Neural cell (in vitro differentiated cells): ENCODE measurements at regions not wholly inside any gene's neighbourhood (a gene's known extent, or its start where the extent isn't known, plus 50 kb on each side); places are given as distances from the start of the nearest gene placed in this dataset.
"Not testable (repeated sequence)": the region's sequence is repeated elsewhere in the genome, so short reads cannot be mapped to it uniquely, and the experiment has no call there.

Source experiments
- H2AFZ ChIP-seq: fragments of 200-600, 300-800 bp; sonication (generic), shearing (Covaris generic); 2 replicates; pipeline ENCODE4 v1.6.0; 2014; ENCODE audit warnings: low read depth, mild to moderate bottlenecking, antibody characterized with exemption, low read length, moderate library complexity
- H3F3A ChIP-seq: fragments of 200-600 bp; shearing (Covaris generic); 2 replicates; pipeline ENCODE4 v1.6.1; 2016; ENCODE audit warnings: mild to moderate bottlenecking, moderate library complexity, mixed read lengths, antibody characterized with exemption, low read length; ENCODE audit not compliant: insufficient read depth, poor library complexity, severe bottlenecking
- H3K27ac ChIP-seq: fragments of 200-600, 300-800 bp; sonication (generic), shearing (Covaris generic); 2 replicates; pipeline ENCODE4 v1.5.1; 2014; ENCODE audit warnings: mild to moderate bottlenecking, low read length, moderate library complexity
- H3K27me3 ChIP-seq: fragments of 300-800, 200-600 bp; sonication (generic), shearing (Covaris generic); 2 replicates; pipeline ENCODE4 v1.6.0; 2014; ENCODE audit warnings: mild to moderate bottlenecking, low read depth, low read length, moderate library complexity; ENCODE audit not compliant: insufficient read depth
- H3K36me3 ChIP-seq: fragments of 300-800, 200-600 bp; sonication (generic), shearing (Covaris generic); 2 replicates; pipeline ENCODE4 v1.5.1; 2014; ENCODE audit warnings: mild to moderate bottlenecking, antibody characterized with exemption, low read length, moderate library complexity; ENCODE audit not compliant: insufficient read depth
- H3K4me2 ChIP-seq: fragments of 300-800, 200-600 bp; sonication (generic), shearing (Covaris generic); 2 replicates; pipeline ENCODE4 v1.6.0; 2014; ENCODE audit warnings: mild to moderate bottlenecking, low read length
- H3K4me3 ChIP-seq: fragments of 300-800, 200-600 bp; sonication (generic), shearing (Covaris generic); 2 replicates; pipeline ENCODE4 v1.5.1; 2014; ENCODE audit warnings: mild to moderate bottlenecking, low read length, moderate library complexity
- H3K79me2 ChIP-seq: fragments of 200-600 bp; shearing (Covaris generic); replicated peaks from 2 replicates; pipeline ENCODE4 v1.6.0; 2014; ENCODE audit warnings: mild to moderate bottlenecking, low read length, moderate library complexity; ENCODE audit not compliant: insufficient read depth
- H3K9ac ChIP-seq: fragments of 300-800, 200-600 bp; sonication (generic), shearing (Covaris generic); 2 replicates; pipeline ENCODE4 v1.6.1; 2016; ENCODE audit warnings: mild to moderate bottlenecking, low read length, mixed read lengths
- H3K9me2 ChIP-seq: fragments of 200-600 bp; shearing (Covaris generic); 2 replicates; pipeline ENCODE4 v1.6.1; 2016; ENCODE audit warnings: mild to moderate bottlenecking, low read length, mixed read lengths; ENCODE audit not compliant: insufficient read depth
- H3K9me3 ChIP-seq: fragments of 200-600, 300-800 bp; sonication (generic), shearing (Covaris generic); 2 replicates; pipeline ENCODE4 v1.6.1; 2016; ENCODE audit warnings: mild to moderate bottlenecking, mixed run types, low read length, moderate library complexity, mixed read lengths
- H4K20me1 ChIP-seq: fragments of 200-600 bp; shearing (Covaris generic); 2 replicates; pipeline ENCODE4 v1.6.1; 2016; ENCODE audit warnings: mild to moderate bottlenecking, mixed run types; ENCODE audit not compliant: insufficient read depth
- CTCF ChIP-seq: fragments of 450-650 bp; IDR thresholded peaks from 2 replicates; pipeline ENCODE4 v1.5.1; 2014; ENCODE audit warnings: antibody characterized with exemption, mild to moderate bottlenecking, moderate library complexity; ENCODE audit not compliant: poor library complexity, severe bottlenecking
- EP300 ChIP-seq: fragments of 450-650 bp; conservative IDR thresholded peaks from 2 replicates; pipeline ENCODE4 v1.6.1; 2014; ENCODE audit warnings: antibody characterized with exemption, mild to moderate bottlenecking, moderate library complexity; ENCODE audit not compliant: poor library complexity, severe bottlenecking
- EZH2 ChIP-seq: fragments of 200-600, 300-800 bp; shearing (Covaris generic), sonication (generic); IDR thresholded peaks from 2 replicates; pipeline ENCODE4 v1.6.1; 2014; ENCODE audit warnings: antibody characterized with exemption, low read length, borderline replicate concordance, mild to moderate bottlenecking; ENCODE audit not compliant: insufficient read depth, poor library complexity, severe bottlenecking
- RAD21 ChIP-seq: fragments of 450-650 bp; conservative IDR thresholded peaks from 2 replicates; pipeline ENCODE4 v1.6.1; 2014; ENCODE audit warnings: antibody characterized with exemption, mild to moderate bottlenecking, moderate library complexity
- REST ChIP-seq: IDR thresholded peaks from 2 replicates; pipeline ENCODE4 v1.6.1; 2012; ENCODE audit warnings: borderline replicate concordance
- SMC3 ChIP-seq: fragments of 450-650 bp; conservative IDR thresholded peaks from 2 replicates; pipeline ENCODE4 v1.6.1; 2014; ENCODE audit warnings: antibody characterized with exemption, mild to moderate bottlenecking, moderate library complexity; ENCODE audit not compliant: poor library complexity
- TAF1 ChIP-seq: IDR thresholded peaks from 2 replicates; pipeline ENCODE4 v1.6.1; 2012; ENCODE audit warnings: low read depth

GRCh38 chr2:39492716-39493115 lies 55.6 kb upstream of the MAP4K3 start:
- Histone ChIP-seq H3K36me3 (no peaks in the 10 kb centered on the region), H3K4me2 (no peak overlapping the region), H3K27me3 (no peaks in the 10 kb centered on the region), H3K79me2 (no peaks in the 10 kb centered on the region), H3K27ac (no peak overlapping the region), H2AFZ (no peak overlapping the region), H3K4me3 (no peak overlapping the region), H3K9me3 (no peaks in the 10 kb centered on the region), H3F3A (no peaks in the 10 kb centered on the region), H3K9me2 (no peaks in the 10 kb centered on the region), H3K9ac (no peak overlapping the region), H4K20me1 (no peaks in the 10 kb centered on the region)
- TF ChIP-seq EZH2 = no peak

- H3K4me2 ChIP-seq = no peak overlapping the region
- H3K27ac ChIP-seq = no peak overlapping the region
- no peak for TF ChIP-seq TAF1
- no peaks in the 10 kb centered on the region for H4K20me1 ChIP-seq
- no peaks in the 10 kb centered on the region for H3F3A ChIP-seq
- no peaks in the 10 kb centered on the region for H3K36me3 ChIP-seq
- H3K4me3 ChIP-seq = no peak overlapping the region
- no peak overlapping the region for H3K9ac ChIP-seq
- no peaks in the 10 kb centered on the region for H3K27me3 ChIP-seq
- no peaks in the 10 kb centered on the region for H3K9me2 ChIP-seq
- H2AFZ ChIP-seq = no peak overlapping the region
- H3K9me3 ChIP-seq = no peaks in the 10 kb centered on the region
- no peaks in the 10 kb centered on the region for H3K79me2 ChIP-seq
Measured at GRCh38 chr2:39494784-39495251, 57.7 kb upstream of the MAP4K3 start.

GRCh38 chr2:39497082-39497801 lies 60.2 kb upstream of the MAP4K3 start:
- no peaks in the 10 kb centered on the region for H3K36me3 ChIP-seq
- H2AFZ ChIP-seq = no peak overlapping the region
- no peaks in the 10 kb centered on the region for H3K9me3 ChIP-seq
- TF ChIP-seq RAD21 (no peak), SMC3 (no peak), REST (no peak), EP300 (no peak), EZH2 (no peak), CTCF (no peak), TAF1 (no peak)
- no peak overlapping the region for H3K9ac ChIP-seq
- no peak overlapping the region for H3K27ac ChIP-seq
- H4K20me1 ChIP-seq = no peaks in the 10 kb centered on the region
- H3K27me3 ChIP-seq = no peaks in the 10 kb centered on the region
- H3K79me2 ChIP-seq = no peaks in the 10 kb centered on the region
- no peaks in the 10 kb centered on the region for H3F3A ChIP-seq
- H3K9me2 ChIP-seq = no peaks in the 10 kb centered on the region
- no peak overlapping the region for H3K4me3 ChIP-seq
- no peak overlapping the region for H3K4me2 ChIP-seq

GRCh38 chr2:39498176-39498575 lies 61.1 kb upstream of the MAP4K3 start:
- not testable (repeated sequence) for H3K9me3 ChIP-seq, H3K9ac ChIP-seq, H3K36me3 ChIP-seq, H3K79me2 ChIP-seq, H3F3A ChIP-seq, H4K20me1 ChIP-seq, H3K4me2 ChIP-seq, H3K27me3 ChIP-seq, H3K27ac ChIP-seq, H3K4me3 ChIP-seq, H3K9me2 ChIP-seq, H2AFZ ChIP-seq
